GM21447 (cell line): ENCODE measurements at regions not wholly inside any gene's neighbourhood (a gene's known extent, or its start where the extent isn't known, plus 50 kb on each side); places are given as distances from the start of the nearest gene placed in this dataset.

ENCODE experiments used
- ATAC-seq: cut with Tn5 transposase; IDR thresholded peaks from one replicate; pipeline ENCODE4 v1.9.1; 2021; ENCODE audit not compliant: unreplicated experiment

DNA sequence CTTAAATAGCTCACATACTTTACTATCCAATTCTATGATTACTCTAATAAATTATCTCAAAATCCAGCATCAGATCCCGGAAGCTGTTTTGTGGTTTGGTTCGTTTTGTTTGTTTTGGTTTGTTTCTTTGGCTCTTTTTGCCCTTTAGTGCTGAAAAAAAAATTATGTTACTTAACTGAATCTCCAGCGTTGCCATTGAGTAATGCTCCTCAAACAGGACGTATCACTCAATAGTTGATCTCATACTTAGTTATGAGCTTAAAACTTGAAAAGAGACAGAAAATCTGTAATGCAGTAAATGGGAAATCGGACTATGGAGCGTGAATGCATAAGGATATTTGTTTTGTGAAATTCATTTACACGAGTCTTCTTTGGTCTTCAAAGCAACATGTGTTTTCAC, 533.8 kb upstream of the TMPRSS15 start:
- no peak for ATAC-seq

DNA sequence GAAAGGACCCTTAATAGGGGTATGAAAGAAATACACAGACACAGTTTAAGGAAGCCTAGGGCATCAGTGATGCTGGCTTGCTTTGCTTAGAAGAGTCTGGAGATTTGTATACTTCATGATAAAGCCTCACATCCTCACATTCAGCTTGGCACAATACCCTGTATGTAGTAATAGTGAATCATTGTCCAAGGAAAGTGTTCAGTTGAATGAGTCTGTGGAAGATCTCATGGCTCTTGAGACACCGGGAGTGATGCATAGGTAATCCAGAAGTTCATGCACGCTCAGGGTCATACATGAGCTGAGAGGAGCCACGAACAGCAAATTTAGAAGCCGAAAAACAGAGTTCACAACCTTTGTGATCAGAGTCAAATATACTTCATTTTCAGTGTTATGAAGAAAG, 537.2 kb upstream of the TMPRSS15 start:
- ATAC-seq = no peak

DNA sequence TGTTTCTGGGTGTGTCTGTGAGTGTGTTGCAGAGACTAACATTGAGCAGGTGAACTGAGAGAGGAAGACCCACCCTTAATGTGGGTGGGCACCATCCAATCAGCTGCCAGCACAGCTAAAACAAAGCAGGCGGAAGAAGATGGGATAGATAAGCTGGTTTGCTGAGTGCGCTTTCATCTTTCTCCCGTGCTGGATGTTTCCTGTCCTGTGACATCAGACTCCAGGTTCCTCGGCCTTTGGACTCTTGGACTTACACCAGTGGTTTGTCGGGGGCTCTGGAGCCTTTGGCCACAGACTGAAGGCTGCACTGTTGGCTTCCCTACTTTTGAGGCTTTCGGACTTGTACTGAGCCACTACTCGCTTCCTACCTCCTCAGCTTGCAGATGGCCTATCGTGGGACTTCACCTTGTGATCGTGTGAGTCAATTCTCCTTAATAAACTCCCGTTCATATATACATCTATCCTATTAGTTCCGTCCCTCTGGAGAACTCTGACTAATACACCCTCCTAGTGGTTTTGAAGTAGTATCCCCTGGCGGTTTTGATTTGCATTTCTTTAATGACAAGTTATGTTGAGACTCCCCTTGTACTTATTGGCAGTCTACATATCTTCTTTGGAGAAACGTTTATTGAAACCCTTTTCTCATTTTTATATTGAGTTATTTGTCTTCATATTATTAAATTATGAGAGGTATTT, 546.6 kb upstream of the TMPRSS15 start:
- ATAC-seq = no peak

DNA sequence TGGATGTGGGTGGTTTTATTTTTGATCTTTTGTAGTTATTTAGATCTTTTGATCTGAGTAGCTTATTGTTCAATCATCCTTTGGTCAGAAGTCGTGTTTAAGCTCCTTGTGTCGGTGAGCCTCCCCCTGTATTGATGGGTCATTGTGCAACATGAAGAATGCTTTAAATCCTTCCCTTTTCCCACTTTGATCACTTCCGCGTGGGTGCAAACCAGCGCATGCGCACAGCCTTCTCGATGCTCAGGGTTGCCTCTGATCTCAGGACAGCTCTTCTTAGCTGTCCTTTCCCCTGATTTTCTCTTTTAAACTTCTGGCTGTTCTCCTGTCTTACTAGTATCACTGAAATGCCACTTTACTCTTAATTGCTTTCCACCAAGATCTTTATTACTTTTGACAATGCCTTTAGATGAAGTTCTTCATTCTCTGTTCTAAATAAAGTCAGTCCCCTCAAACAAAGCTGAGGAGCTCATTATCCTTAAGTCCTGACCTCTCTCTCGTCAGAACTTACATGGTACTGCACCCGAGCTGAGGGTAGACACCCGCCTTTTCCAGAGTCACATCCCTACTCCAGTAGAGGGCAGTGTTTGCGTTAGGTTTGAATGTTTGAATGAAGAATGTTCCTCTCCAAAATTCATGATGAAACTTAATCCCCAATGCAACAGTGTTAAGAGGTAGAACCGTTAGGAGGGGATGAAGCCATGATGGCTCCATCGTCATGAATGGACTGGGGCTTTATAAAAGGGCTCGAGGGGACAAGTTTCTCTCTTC, 547.9 kb upstream of the TMPRSS15 start:
- ATAC-seq = no peak

DNA sequence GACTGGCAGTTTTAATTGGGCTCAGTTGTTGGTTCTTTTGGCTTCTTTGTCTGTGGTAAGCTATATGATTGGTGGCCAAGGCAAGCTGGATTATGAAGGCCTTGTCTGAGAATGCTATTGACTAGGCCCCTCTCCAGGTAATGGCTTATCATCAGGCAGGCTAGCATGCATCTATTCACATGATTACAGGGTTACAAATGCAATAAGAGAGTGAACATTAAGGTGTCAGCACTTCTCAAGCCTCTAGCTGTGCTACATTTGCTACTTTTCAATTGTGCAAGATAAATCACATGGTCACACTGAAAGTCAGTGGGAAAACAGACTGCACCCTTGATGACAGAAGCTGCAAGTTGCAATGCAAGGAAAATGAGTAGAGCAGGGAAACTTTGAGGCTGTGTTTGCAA, 550.9 kb upstream of the TMPRSS15 start:
- no peak for ATAC-seq

DNA sequence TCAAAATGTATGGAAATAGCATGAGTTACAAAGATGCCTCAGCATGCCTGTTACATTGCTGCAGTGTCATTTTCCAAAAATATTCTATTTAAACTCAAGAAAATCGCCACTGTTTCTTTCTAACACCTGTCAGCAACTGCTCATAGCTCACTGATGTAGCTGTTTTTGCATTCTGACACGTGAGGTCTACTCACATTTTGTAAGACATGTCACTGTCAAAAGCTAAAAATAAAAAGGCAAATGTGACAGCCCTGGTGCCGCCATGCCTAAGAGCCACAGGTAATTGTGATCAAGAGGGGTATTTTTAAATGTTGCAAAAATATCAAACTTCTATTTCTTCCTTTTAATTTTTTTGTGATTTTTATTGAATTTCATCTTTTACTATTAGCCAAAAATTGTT, 556.2 kb upstream of the TMPRSS15 start:
- no peak for ATAC-seq

DNA sequence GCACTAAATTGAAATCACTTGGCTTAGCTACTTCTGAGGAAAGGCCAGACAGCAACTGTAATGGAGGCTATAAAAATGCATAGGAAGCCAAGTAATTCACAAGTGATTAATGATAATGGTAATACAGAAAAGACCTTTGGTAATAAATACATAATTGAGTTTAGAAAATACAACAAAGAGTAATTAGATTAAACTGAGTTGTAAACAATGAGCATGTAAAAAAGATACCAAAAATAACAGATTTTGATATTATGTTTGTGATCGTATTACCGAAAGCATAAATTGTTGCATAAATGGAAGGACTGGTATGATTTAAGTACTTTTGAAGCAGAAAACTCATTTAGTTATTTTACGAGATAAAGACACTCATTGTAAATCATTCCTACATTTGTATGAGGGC, 556.7 kb upstream of the TMPRSS15 start:
- no peak for ATAC-seq

DNA sequence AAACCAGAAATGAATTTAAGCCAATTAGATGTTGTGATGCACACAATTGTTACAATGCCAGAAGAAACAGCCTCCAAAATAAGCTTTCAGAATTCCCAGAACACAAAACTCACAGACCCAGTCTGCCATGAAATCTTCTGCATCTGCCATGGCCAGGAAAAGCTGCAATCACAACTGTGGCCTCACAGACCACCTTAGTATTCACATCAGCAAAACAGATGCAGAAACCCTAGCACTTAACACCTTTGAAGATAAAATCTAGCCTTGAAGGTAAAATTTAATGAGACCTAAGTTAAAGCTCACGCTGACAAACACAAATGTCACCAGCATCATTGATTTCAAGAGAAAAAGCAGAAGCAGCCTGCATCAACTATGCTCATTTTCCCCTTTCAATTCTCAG, 566.8 kb upstream of the TMPRSS15 start:
- no peak for ATAC-seq

DNA sequence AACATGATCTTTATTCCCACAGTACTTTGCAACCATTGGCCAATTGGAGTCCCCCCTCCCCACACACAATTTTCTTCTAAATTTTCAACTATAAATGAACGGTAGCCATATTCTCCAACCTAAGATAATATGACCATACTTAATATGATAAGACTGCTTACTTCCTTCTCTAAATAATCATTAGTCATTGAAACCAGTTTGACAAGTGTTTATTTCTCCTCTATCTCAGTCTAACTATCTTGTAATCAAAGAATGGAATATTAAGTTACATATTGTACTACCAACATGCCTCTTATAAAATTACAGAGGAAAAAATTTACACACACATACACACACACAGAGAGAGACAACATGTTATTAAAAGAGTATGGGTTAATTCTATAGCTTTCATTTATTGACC, 567.4 kb upstream of the TMPRSS15 start:
- no peak for ATAC-seq

DNA sequence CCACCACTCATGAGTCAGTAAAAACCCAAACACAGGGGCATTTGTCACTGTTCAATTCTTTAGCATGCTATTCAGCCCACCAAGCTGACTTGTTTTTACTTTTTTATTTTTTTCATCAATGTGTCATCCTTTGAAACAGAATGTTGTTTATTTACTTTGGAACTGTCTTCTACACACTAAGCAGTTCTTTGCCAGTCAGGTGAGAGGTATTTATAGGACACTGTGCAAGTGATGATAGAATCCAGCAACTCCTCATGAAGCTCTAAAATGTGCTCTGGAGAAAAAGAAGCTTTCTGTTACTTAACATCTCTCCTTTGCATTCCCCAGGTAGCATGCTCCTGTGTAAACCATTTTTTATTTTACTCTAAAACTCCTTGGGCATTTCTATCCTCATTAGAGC, 582.0 kb upstream of the TMPRSS15 start:
- no peak for ATAC-seq

DNA sequence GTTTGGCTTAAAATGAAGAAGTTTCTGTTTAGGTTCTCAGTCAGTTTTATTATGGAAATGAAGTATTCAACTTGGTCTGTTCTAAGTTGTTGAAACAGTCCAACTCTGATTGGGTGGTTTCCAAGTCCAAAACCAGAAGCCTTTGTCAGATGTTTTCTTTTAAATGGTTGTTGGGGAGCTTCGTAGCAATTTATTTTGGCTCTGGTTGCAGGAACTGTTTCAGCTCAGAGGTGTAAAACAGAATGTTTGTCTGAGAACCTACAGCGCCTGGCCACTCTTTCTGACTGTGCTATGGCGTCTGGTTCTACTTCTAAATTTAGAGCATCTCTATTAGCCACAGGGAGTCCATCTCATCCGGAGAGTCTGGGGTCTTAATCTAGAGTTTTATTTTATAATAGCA, 582.6 kb upstream of the TMPRSS15 start:
- ATAC-seq = no peak

DNA sequence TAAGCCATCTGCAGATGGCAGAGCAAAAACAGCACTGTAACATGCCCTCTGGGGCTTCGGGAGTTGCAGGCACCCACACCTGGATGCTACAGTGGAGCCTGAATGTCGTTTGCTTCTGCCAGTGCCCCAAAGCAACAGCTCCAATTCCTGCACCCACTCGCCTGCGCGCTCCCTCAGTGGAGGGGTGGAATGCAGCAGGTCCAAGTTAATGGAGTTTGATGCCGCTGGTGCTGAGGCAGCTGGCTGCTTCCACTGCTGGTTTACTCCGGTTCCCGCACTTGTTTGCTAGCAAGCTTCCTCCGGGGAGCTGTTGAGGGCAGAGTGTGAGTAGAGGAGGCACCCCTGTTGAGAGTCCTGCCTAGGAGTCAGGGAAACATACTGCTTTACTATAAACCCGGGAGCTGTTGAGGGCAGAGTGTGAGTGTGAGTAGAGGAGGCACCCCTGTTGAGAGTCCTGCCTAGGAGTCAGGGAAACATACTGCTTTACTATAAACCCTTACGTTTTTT, 584.0 kb upstream of the TMPRSS15 start:
- ATAC-seq = no peak

DNA sequence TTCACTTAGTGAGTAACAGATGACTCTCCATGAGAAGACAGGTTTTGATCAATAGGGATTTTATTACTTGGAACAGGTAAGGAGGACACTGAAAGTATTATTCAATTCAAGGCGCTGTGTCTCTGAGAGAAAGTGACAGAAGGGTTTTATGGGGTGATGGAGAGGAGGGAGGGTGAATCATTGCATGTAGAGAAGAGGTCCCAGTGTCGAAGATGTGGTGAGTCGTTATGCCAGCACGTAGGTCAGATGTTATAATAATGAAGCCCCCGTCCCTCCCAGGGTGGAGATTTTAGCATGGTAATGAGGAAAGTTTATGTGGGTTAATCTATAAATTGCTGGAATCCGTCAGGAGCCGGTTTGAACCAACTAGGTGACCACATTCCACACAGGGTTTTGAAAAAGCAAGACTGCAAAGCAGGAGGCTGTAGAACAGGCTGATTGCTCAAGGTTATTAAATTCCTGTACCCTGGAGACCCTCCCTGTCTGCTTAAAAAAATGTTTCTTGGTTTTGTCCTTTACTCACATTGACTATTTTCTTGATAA, 586.4 kb upstream of the TMPRSS15 start:
- no peak for ATAC-seq

DNA sequence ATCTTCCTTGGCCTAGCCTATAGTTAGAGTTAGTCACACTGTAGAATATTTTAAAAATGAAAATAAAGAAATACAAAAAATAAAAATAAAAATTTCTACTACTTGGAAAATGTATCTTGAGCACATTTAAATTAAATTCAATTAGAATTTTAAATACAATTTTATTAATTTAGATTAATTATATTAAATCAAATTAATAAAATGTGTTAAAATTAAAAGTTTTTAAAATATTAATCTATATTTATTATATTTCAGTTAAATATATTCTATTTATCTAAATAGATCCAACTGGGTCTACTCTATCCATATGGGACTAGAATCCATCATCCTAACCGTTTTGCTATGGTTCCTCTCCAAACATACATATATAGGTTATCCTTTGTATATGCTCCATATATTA, 588.3 kb upstream of the TMPRSS15 start:
- no peak for ATAC-seq

DNA sequence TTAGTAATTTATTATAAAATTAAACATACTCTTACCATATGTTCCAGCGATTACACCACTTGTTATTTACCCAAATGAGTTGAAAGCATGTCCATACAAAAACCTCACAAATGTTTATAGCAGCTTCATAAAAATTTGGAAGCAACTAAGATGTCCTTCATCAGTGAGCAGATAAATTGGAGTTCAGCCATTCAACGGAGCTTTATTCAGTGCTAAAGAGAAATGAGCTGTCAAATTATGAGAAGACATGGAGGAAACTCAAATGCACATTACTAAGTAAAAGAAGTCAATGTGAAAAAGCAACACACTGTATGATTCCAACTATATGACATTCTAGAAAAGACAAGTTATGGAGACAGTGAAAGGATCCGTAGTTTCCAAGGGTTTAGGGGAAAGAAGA, 606.7 kb upstream of the TMPRSS15 start:
- ATAC-seq = no peak

DNA sequence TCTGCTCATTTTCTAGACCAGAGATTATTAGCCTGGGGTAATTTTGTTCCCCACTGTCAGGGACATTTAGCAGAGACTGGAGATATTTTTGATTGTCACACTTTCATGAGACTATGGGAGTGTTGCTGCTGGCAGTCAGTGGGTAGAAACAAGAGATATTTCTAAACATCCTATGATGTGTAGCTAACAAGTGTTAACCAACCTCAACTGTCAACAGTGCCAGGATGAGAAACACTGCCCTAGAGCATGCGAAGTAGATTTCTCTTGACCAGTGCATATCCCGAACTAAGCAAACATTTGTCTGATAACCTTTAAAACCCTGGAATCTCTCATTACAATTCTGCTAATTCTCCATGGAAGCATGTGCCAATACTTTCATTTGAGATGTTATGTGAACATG, 607.4 kb upstream of the TMPRSS15 start:
- ATAC-seq = no peak

DNA sequence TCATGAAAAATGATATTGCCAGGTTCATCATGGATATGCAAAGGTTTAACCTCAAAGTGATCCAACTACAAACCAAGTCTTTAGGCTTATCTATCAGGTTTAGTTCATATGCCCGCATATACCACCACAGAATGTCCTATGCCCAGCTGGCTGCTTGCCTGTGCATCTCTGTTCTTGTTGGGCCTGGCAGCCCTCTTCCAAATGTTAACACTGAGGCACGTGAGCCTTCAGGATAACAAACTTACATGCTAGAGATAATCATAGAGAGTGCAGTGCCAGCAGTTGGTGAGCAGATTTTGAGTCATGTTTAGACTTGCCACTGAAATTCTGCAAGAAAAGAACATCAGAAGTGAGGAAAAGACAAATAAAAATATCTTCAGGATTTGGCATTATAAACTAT, 607.9 kb upstream of the TMPRSS15 start:
- ATAC-seq = no peak

DNA sequence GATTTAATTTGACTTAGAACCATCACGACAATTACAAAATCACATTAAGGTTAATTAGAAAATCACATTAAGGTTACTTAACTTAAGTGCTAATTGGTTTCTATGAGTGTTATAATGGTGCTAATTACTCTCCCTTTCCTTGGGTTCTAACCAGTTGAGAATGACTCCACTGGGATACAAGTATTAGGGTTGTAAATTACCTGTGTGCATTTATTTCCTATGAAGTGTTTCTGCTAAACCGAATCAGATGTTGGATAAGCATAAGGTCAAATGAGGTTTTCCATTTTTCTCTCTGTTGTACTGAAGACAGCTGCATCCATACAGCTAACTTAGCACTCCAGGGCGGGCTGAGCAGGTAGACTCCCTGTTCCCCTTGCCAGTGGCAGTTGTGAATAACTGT, 610.3 kb upstream of the TMPRSS15 start:
- ATAC-seq = no peak

DNA sequence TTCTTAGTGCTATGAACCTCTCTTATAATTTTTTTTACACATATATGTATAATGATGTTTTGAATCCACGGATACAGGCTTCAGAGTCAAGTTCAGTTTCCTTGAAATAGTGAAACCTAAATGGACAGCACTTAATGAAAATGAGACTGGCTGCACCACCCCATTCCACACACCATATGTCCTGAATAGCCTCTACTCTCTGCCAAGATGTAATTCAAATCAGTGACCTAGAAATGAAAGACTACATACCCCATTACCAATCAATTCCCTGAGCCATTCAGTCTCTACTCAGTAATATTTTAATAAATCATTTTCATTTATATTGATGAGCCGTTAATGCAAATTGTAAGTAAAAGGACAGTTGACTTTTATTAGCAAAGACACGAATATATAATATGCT, 614.9 kb upstream of the TMPRSS15 start:
- ATAC-seq = no peak

DNA sequence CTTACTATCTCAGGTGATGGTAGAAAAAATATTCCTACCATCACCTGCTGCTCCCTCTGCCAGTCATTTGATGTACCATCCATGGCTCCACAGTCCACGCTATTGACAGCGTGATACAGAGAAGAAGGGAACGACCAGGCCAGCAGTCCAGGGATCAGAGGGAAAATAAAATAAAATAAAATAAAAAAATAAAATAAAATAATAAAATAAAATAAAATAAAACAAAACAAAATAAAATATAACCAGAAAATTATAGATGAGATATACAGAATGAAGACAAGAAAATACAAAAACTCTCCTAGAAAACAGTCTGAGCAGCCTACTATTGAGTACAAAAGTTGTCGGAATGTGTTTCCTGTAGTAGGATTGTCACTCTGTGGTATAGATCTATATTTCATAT, 619.4 kb upstream of the TMPRSS15 start:
- no peak for ATAC-seq

DNA sequence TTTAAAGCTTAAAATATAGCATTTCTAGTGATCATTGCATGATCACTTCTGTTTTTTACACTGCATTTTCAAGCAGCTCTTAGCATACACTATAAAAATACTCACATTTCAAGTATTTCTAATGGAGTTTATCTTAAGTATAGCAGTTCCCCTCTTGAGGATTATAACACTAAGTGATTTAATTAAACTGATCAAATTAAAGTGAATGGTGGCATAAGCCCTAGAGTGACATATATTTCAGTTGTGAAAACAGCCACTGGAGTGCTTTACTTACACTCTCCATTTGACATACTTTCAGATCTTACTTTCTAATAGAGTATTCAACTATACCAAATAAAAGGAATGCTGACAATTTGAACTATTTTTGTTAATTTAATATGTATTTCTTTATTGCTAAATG, 623.3 kb upstream of the TMPRSS15 start:
- ATAC-seq = no peak

DNA sequence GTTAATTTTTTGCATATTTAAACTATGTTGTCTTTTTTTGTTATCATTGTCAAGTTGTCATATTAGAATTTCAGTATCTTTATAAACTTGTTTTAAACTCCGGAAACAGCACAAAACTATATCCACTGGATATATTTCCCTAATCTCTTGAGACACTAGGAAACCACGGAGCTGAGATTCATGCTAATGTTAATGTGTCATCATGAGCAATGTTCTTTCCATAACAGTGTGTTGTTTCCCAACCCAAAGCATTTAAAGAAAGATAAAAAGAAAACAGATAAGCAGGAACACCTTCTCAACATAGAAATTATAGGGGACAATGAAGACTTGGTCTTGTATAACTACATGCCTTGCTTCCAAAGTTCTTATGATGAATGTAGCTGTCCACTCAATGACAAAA, 626.2 kb upstream of the TMPRSS15 start:
- ATAC-seq = no peak
